GM21529 (cell line): ENCODE measurements at regions not wholly inside any gene's neighbourhood (a gene's known extent, or its start where the extent isn't known, plus 50 kb on each side); places are given as distances from the start of the nearest gene placed in this dataset.
"Not testable (repeated sequence)": the region's sequence is repeated elsewhere in the genome, so short reads cannot be mapped to it uniquely, and the experiment has no call there.

Source experiments
- ATAC-seq: cut with Tn5 transposase; IDR thresholded peaks from one replicate; pipeline ENCODE4 v1.9.1; 2021; ENCODE audit not compliant: unreplicated experiment

DNA sequence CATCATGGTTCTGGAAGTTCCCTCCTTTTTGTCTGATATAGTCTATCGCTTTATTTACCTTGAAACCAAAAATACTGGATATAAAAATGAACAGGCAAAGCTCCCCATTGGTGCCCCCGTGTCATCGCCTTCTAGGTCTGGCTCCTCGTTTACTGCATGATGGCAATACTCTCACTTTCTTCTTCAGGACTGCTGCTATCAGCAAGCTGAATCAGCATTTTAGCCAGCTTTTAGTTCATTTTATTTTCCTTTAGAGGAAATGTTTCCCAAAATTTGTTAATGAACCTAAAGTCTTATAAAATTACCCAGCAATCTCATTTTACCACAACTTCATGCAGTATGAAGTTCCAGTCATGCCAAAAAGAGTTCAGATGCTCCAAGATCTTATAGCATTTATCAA lies 80.5 kb downstream of the ZIC3 start:
- ATAC-seq, result no peak

DNA sequence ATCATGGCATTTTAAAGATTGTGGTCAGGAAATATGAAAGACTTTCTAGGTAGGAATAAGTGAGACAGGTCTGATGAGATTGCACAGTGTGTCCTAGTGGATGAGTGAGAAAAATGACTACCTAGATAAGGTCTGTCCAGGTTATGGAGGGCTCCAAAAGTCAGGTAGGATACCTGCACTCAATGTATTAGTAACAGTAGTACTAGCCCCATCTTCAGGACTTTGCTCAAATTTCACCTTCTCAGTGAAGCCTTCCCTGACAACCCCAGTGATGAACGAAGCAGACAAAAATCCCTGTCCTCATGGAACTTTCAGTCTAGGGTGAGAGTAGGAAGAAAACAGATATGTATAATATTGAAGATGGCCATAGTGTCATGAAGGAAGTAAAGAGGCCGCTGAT lies 85.7 kb downstream of the ZIC3 start:
- ATAC-seq, result no peak

DNA sequence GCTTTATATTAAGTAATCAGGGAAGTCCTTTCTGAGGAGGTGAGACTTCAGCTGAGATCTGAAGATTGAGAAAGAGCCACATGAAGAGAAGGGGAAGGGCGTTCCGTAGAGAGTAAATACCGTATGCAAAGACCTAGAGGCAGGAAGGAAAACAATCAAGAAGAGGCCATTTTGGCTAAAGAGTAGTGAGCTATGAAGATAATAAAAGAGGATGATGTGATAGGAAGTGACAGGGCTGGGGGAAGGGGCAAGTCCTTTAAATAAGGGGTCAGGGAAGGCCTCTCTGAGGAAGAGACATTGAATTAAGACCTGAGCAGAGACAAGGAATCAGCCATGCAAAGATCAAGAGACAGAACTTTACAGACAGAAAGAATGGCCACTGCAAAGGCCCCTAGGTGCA lies 86.2 kb downstream of the ZIC3 start:
- no peak for ATAC-seq

DNA sequence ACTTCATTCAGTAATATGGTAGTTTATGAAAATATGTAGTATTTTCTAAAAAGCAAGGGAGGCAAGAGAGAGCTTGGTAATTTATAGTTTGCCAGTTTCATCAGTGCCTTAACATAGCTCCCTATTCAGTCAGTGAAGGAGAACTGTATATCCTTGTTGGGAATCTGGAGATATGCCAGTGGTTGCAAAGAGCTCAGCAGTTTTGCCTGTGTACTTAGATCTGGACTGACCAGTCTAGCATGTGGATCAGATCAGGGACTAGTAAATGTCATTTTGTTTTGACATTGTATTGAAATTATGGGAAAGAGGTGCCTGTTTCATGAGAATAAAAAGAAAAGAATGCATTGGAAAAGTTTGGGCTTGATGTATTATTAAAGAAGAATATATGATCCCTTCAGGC lies 88.6 kb downstream of the ZIC3 start:
- no peak for ATAC-seq

DNA sequence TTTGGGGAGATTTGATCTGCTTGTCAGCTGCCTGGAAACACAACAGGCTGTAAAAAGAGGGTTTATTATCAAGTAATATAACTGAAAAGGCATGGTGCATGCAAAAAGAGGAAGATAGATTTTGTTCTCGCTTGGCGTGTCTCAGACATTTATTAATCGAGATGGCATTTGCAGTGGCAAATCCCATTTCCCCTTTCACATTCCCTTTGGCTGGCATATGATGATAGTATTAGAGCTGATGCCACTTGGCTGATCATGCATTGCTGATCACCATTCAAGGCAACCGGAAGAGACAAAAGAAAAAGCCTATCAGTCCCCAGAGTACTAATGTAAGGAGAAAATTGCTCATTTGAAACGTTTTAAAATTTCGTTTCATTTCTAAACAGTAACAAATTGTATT lies 101.8 kb downstream of the ZIC3 start:
- no peak for ATAC-seq

DNA sequence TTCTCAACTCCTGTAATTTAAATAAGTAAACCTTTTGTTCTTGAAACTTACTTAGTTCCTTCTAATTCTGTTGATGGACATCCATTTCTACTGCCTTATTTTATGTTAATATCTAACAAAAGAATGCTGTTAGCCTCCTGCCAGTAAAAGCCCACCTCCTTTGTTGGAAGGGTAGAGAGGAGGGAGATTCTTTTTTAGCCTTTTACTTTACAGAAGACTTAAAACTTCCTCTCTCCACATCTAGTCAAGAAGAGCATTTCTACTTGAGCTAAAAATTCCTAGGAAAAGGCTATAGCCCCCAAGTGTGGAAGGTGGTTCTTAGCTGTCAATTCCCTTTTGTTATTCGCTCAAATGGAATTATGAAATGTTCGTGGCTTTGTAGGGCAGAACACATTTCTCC lies 118.7 kb downstream of the ZIC3 start:
- ATAC-seq, result no peak

DNA sequence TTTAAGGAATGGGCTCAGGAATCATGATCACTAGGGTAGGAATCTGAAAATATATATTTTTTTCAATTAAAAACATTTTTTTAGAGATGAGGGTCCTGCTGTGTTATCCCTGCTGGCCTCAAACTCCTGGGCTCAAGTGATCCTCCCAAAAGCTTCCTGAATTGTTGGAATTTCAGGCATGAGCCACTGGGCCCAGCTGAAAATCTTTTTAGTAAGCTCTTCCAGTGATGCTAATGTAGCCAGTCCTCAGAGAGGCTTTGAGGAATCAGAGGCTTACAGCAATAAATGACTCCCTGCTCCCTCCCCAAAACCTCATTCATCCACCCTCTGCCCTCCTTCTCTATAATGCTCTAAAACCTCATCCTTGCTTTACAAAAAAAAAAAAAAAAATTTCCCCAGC lies 129.5 kb downstream of the ZIC3 start:
- ATAC-seq, result no peak

DNA sequence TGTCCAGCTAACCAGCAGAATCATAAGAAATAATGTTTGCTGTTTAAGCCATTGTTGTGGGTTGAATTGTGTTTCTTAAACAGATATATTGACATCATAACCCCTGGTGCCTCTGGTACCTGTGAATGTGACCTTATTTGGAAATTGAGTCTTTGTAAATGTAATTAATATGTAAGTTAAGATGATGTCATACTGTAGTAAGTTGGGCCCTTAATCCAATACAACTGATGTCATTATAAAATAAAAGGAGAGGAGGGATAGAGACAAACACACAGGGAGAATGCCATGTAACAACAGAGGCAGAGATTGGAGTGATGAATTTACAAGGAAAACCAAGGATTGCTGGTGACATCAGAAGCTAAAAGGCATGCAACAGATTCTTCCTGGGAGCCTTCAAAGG lies 141.4 kb downstream of the ZIC3 start:
- ATAC-seq, result no peak

DNA sequence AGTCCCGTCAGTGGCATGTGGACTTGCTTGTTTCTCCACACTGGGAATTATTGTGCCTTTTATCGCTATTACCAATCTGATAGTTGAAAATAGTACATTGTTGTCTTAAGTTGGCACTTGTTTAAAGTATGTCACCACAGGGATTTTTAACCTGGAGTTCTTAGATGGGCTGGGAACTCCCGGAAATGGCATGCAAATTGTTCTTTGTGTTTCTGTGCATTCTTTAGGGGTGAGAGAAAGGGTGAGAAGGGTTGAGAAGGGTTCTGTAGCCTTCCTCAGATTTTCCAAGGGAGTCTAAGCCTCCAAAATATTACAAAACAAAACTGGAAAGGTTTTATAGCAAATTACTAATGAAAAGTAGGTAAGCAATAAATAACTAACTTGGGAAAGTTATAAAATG lies 176.9 kb downstream of the ZIC3 start:
- no peak for ATAC-seq

DNA sequence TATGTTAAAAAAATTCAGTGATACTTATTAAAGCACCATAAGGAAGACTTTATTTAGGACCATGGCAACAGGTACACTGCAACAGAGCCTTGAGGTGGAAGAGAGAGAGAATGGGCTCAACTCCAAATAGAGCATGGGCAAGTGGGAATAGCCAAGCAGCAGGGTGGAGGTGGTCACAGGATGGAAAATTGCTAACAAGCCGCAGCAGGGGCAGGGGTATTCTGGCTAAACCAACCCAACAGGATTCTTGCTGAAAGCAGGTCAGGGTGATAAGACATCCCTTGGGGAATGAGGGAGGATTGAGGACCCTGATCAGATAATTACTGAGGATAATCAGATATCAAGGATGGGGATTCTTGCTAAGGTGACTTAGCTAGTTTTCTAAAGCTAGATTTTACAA lies 177.5 kb downstream of the ZIC3 start:
- no peak for ATAC-seq

DNA sequence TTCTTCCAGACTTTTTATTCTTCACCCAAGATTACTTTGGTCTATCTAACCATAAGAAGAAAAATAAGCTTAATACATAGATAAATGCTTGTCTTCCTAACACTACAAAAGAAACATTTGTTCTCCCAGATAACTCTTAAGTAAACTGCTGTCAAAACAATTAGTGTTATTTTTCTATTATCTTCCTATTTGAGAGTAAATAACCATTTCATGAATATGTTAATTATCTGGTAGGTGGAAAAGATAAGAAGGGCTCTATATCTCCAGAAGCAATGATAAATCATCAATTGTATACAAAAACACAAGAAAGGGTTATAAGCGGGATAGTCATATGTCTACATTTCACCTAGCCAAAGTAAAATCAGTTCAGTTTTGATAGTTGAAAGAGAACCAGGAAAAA lies 180.4 kb downstream of the ZIC3 start:
- no peak for ATAC-seq

DNA sequence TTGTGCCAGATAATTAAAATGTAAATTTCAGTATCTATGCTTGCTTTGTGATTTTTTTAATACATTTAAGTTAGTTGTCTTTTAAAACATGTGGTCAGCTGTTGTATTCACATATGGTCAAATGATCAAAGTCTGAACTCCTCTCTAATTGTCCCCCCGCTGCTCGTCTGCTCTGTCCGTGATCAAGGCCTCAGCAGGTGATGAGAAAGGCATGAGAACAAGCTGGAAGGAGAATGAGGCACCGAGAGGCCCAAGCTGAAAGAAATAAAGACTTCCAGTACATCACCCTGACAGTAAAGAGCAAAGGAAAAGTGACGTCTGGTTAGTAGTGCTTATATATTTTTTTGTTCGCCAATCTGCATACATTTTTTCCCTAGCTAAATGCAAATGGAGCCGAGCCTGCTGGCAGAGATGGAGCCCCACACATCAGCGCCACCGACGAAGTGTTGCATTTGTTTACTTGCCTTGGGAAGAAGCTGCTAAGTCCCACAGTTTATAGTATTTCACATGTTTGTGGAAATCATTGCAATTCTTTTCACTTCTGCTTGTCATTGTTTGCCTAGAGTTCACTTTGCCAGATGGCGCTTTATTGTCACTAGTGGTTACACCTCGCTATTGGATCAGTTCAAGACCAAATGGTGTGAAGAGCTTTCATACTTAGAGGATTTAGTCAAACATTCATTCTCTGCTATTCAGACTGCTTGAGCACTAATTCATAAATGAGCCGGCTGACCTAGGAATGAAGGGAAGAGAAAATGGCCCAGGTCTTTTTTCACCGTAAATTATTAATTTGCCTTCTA lies 181.5 kb downstream of the ZIC3 start:
- ATAC-seq, result no peak

DNA sequence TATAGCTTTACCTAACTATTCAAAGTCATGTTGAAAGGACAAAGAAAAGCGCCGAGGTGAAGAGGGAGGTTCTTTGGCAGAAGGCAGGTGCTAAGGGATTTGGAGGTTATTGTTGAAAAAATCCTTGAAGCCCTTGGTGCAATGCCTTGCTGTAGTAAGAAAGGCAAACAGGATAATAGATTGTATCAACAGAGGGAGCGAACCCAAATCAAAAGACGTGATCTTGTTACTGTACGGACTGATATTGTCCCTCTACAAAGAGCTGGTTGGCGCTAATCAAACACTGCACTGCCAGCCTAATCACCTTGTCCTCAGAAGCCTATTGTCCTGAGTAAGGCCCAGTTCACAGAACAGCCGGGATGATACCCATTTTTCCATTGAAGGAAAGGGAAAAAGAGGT lies 182.9 kb downstream of the ZIC3 start:
- no peak for ATAC-seq

DNA sequence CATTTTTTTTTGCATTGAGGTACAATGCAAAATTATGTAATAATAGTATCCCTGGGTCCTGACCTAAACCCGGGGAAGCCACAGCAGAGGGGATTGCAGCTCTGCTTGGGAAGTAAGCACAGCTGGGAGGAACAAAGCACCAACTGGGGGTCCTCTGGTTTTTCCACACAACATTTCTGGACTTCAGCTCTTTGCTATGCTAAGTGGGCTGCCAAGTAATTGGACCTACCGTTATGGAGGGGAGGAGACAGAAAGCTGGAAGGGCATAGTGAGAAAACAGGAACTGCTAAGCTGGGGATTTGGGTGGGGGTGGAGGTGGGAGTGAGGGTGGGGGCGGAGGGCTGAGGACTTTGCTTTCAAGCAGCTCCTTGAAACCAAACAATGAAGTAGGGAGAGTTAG lies 183.3 kb downstream of the ZIC3 start:
- no peak for ATAC-seq

DNA sequence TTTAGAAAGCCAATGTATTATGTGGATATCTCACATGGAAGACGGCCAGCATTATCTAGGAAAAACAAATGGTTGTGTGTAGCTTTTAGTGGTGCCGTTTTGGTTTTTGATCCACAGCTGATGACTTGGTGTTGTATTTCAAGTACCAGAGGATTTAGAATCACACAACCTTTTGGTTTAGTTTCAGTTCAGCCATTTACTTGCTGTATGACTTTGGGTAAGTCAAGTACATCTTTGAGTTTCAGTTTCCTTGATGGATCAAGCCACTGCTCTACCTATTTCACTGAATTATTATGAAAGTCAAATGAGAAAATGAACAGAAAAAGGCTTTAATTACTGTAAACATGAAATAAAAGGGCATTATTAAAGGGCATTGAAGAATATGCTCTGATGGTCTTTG lies 205.6 kb downstream of the ZIC3 start:
- ATAC-seq, result no peak

DNA sequence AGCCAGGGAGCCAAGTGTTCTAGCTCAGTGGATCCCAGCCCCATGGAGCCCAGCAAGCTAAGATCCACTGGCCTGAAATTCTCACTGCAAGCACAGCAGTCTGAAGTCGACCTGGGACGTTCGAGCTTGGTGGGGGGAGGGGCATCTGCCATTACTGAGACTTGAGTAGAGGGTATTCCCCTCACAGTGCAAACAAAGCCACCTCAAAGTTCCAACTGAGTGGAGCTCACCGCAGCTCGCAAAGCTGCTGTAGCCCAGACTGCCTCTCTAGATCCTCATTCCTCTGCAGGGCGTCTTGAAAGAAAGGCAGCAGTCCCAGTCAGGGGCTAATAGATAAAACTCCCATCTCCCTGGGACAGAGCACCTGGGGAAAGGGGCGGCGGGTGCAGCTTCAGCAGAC lies 226.3 kb downstream of the ZIC3 start:
- ATAC-seq, result no peak

DNA sequence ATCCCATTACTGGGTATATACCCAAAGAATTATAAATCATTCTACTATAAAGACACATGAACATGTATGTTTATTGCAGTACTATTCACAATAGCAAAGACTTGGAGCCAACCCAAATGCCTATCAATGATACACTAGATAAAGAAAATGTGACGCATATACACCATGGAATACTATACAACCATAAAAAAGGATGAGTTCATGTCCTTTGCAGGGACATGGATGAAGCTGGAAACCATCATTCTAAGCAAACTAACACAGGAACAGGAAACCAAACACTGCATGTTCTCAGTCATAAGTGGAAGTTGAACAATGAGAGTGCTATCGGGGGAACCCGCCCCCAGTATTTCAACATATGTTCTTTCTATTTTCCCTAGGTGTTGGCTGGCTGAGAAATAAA lies 232.0 kb downstream of the ZIC3 start:
- ATAC-seq, result not testable (repeated sequence)

DNA sequence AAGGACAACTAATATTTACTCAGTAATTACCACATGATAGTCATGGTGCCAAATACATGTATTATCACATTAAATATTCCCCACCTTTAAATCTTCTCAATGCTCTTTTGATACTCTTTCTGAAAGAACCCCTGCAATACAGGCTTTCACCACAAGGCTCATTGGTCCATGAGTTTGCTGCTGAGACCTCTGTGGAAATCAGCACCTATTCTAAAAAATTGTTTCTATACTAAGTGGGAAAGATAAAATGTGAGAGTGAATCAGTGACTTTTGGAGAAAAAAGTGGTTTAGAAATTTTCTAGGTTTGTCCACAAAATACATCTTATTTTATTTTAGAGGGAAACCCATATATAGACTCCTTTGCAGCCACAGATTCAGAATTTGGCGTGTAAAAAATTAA lies 257.3 kb downstream of the ZIC3 start:
- no peak for ATAC-seq

DNA sequence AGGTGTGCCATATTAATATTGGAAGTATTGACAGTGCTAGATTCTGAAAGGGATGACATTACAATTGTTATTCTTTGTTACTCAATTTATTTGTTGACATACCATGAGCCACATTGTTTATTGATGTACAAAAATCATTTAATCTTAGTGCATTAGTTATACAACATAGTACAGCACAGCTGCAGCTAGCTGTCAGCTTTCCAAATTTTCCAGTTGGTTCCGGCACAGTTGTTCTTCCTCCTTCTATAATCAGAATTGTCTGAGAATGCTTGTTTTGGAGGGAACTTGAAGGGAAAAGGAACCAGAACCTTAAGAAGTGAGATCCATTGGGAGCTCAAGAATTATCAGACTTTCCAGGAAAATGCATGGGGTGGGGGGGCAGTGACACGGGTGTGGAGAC lies 281.4 kb downstream of the ZIC3 start:
- no peak for ATAC-seq

DNA sequence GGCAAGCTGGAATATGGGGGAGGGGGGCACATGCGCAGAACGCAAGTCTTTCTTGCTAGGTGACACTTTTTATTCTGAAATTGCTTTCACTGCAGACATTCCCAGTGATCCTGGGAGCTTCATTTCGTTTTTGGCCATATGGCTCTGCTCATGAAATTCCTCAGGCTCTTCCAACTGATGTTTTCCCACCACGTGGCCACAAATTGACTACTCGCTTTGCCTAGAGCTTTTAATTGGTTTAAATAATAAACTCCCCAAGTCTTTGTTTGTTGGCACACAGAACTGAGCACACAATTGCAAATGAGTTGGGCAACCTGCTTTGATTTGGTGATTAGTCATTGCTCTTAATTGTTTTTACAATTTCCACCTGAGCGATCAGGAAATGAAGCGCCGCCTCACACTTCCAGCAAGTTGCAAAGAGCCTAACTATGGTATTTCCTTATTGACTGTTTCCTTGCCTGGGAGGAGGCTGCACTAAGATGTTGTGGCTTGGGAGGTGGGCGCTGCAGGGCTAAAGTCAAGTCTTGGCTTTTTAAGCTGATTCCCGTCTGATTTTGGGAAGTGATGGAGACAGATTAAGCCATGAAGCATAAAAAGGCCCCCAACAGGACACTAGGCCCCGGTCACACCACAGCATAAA lies 282.5 kb downstream of the ZIC3 start:
- no peak for ATAC-seq

DNA sequence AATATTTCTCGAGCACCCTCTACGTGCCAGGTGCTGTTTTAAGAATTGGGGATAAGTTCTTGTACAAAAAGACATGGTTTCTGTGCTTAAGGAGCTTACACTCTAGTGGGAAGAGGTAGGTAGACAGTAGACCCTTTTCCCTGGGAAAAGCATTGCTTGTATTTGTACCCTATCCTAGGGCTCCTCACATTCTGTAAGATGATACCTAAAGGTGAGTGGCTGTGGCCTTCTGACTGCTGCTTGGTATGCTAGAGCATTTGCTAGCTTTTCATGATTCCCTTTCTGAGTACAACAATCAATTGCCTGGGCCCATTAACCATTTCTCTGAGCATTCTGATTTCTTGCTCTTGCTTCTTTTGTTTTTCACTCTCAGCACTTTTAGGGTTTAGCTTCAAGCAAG lies 286.6 kb downstream of the ZIC3 start:
- ATAC-seq, result no peak

DNA sequence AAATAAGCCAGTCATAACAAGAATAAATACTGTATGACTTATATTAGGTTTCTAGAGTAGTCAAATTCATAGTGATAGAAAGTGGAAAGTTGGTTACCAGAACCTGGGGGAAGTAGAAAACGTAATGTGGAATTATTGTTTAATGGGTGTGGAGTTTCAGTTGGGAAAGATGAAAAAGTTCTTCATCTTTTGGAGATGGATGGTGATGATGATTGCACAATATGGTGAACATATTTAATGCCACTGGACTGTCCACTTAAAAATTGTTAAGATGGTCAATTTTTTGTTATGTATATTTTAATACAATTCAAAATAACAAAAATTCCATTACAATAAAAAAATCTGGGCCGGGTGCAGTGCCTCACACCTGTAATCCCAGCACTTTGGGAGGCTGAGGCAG lies 289.6 kb downstream of the ZIC3 start:
- no peak for ATAC-seq

DNA sequence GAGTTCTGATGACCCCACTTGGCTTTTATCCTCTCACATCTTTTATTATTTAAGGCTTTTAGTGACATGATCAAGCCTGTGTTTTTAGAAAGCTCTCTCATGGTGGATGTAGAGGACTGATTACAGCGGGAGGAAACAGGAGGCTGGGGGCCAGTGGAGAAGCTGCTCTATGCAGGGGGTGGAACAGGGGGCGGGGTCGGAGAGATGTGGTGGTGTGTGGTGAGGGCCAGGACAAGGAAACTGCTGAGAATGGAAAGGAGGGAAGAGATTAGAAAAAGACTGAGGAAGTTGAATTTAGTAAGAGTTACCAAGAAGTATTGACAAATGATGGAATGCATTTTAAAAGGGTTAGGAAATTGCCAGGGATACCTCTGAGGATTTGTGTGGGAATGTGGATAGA lies 292.2 kb downstream of the ZIC3 start:
- no peak for ATAC-seq
